NCI-H345 treated with DMSO at 0.1 percent for 48 hours (cell line): ENCODE measurements at regions not wholly inside any gene's neighbourhood (a gene's known extent, or its start where the extent isn't known, plus 50 kb on each side); places are given as distances from the start of the nearest gene placed in this dataset.
"Not testable (repeated sequence)": the region's sequence is repeated elsewhere in the genome, so short reads cannot be mapped to it uniquely, and the experiment has no call there.

Experiments
- DNase-seq: peaks from one replicate; lab custom pipeline; 2025; ENCODE audit not compliant: unreplicated experiment; lab: John Stamatoyannopoulos, UW

GRCh38 chr4:92210906-92211305, 92.9 kb upstream of the GRID2 start:
- no peak for DNase-seq

- DNase-seq: no peak
Measured at GRCh38 chr4:92215476-92215875, 88.3 kb upstream of the GRID2 start.

- no peak for DNase-seq
Measured at GRCh38 chr4:92231511-92231910, 72.3 kb upstream of the GRID2 start.

GRCh38 chr4:92232566-92232965, 71.2 kb upstream of the GRID2 start:
- DNase-seq: no peak

GRCh38 chr4:92234393-92235176, 69.2 kb upstream of the GRID2 start:
- DNase-seq: no peak

- no peak for DNase-seq
Measured at GRCh38 chr4:92235731-92236130, 68.0 kb upstream of the GRID2 start.

GRCh38 chr4:92236877-92237276, 66.9 kb upstream of the GRID2 start:
- no peak for DNase-seq

GRCh38 chr4:92237559-92237958, 66.2 kb upstream of the GRID2 start:
- no peak for DNase-seq

GRCh38 chr4:92241094-92241493, 62.7 kb upstream of the GRID2 start:
- no peak for DNase-seq

GRCh38 chr4:92246384-92246783, 57.4 kb upstream of the GRID2 start:
- no peak for DNase-seq

- no peak for DNase-seq
Measured at GRCh38 chr4:92249541-92249940, 54.2 kb upstream of the GRID2 start.

GRCh38 chr4:92251711-92252110, 52.1 kb upstream of the GRID2 start:
- no peak for DNase-seq

GRCh38 chr4:92252358-92252757, 51.4 kb upstream of the GRID2 start:
- not testable (repeated sequence) for DNase-seq

GRCh38 chr4:92252846-92253245, 50.9 kb upstream of the GRID2 start:
- no peak for DNase-seq

GRCh38 chr4:92253550-92253949, 50.2 kb upstream of the GRID2 start:
- no peak for DNase-seq
